A549 (cell line): ENCODE measurements at regions not wholly inside any gene's neighbourhood (a gene's known extent, or its start where the extent isn't known, plus 50 kb on each side); places are given as distances from the start of the nearest gene placed in this dataset.

Source experiments
- ATAC-seq, 2 experiments: fragments of 200-7000 bp in 1 of 2; fragments of >200 bp in 1 of 2; cut with Nextera tagmentation in 1 of 2; cut with Tn5 transposase in 1 of 2; 3 replicates each; pipeline versions ENCODE4 v1.8.0 to v1.9.1; 2018 to 2020; ENCODE audit warnings: mild to moderate bottlenecking in 1 of 2, moderate library complexity in 1 of 2
- CTCF ChIA-PET: fragments of 300-600 bp; sonication (Branson Sonifier 250); formaldehyde crosslinking; extraction: SDS; loops from one replicate; lab custom pipeline; 2021; ENCODE audit warnings: antibody characterized with exemption, inconsistent platforms; lab: Yijun Ruan, JAX
- POLR2A ChIA-PET: fragments of 350-600 bp; formaldehyde crosslinking; extraction: SDS; loops from one replicate; lab custom pipeline; 2021; ENCODE audit warnings: antibody characterized with exemption, inconsistent platforms; lab: Yijun Ruan, JAX
- DNase-seq, 2 experiments: peaks; one replicate each; pipeline versions ENCODE4 v3.0.0 to v3.0.0-alpha.2; 2011 to 2016; ENCODE audit warnings: low read depth in 1 of 2, low spot score in 1 of 2
- FAIRE-seq: peaks from 2 replicates; lab custom pipeline; 2011; peaks lifted over from hg19 to GRCh38; lab: Jason Lieb, UNC
- H3K27ac ChIP-seq, 2 experiments: fragments of >200 bp; sonication (Bioruptor Twin); formaldehyde crosslinking; 3 replicates each; pipeline ENCODE4 v1.5.1; 2016 to 2017
- H3K4me1 ChIP-seq: fragments of >200 bp; sonication (Bioruptor Twin); formaldehyde crosslinking; 3 replicates; pipeline ENCODE4 v1.6.1; 2016
- H3K4me2 ChIP-seq: fragments of >200 bp; sonication (Bioruptor Twin); formaldehyde crosslinking; 3 replicates; pipeline ENCODE4 v1.6.1; 2016
- H3K4me3 ChIP-seq: fragments of >200 bp; sonication (Bioruptor Twin); formaldehyde crosslinking; 3 replicates; pipeline ENCODE4 v1.5.1; 2016
- H3K9me3 ChIP-seq: fragments of >200 bp; sonication (Bioruptor Twin); formaldehyde crosslinking; 3 replicates; pipeline ENCODE4 v1.6.1; 2016
- ATOH8 ChIP-seq: fragments of 250-450 bp; sonication (Bioruptor Pico); IDR thresholded peaks from 2 replicates; pipeline ENCODE4 v1.5.0; 2020; ENCODE audit warnings: low read depth, mild to moderate bottlenecking, moderate library complexity
- CHD4 ChIP-seq: fragments of 200-600 bp; sonication (generic); IDR thresholded peaks from 2 replicates; pipeline ENCODE4 v1.6.1; 2016; ENCODE audit warnings: antibody characterized with exemption, mild to moderate bottlenecking, borderline replicate concordance
- EHF ChIP-seq: fragments of 250-450 bp; sonication (Bioruptor Pico); IDR thresholded peaks from 2 replicates; pipeline ENCODE4 v1.5.0; 2020; ENCODE audit warnings: mild to moderate bottlenecking
- EP300 ChIP-seq, 2 experiments: fragments of >200 bp; sonication (Bioruptor Twin); formaldehyde crosslinking; IDR thresholded peaks; 2 replicates in 1 of 2; 3 replicates in 1 of 2; pipeline ENCODE4 v1.6.1; 2016 to 2017
- ESRRA ChIP-seq: fragments of 150-350 bp; IDR thresholded peaks from 2 replicates; pipeline ENCODE4 v1.6.1; 2014; ENCODE audit warnings: mild to moderate bottlenecking, low read length, borderline replicate concordance
- FOSL2 ChIP-seq, 2 experiments: fragments of 450-650 bp in 1 of 2; fragments of >200 bp in 1 of 2; sonication (Bioruptor Twin) in 1 of 2; formaldehyde crosslinking; IDR thresholded peaks; 2 replicates each; pipeline versions ENCODE4 v1.5.0 to v1.6.1; 2016 to 2020; ENCODE audit warnings: mild to moderate bottlenecking in 1 of 2, moderate library complexity in 1 of 2
- HOXA7 ChIP-seq: fragments of 250-450 bp; sonication (Bioruptor Pico); IDR thresholded peaks from 2 replicates; pipeline ENCODE4 v1.5.0; 2020; ENCODE audit warnings: mild to moderate bottlenecking, moderate library complexity
- HOXB5 ChIP-seq: fragments of 250-450 bp; sonication (Bioruptor Pico); IDR thresholded peaks from 2 replicates; pipeline ENCODE4 v1.5.0; 2020; ENCODE audit warnings: mild to moderate bottlenecking, moderate library complexity
- JUN ChIP-seq, 2 experiments: fragments of >200 bp; sonication (Bioruptor Twin); formaldehyde crosslinking; IDR thresholded peaks; 2 replicates in 1 of 2; 3 replicates in 1 of 2; pipeline ENCODE4 v1.6.1; 2016 to 2017
- JUNB ChIP-seq: fragments of >200 bp; sonication (Bioruptor Twin); formaldehyde crosslinking; IDR thresholded peaks from 2 replicates; pipeline ENCODE4 v1.6.1; 2016
- KDM1A ChIP-seq: fragments of 200-600 bp; sonication (generic); IDR thresholded peaks from 2 replicates; pipeline ENCODE4 v1.6.1; 2016; ENCODE audit warnings: low read depth, mild to moderate bottlenecking
- MAFK ChIP-seq: fragments of 450-650 bp; IDR thresholded peaks from 2 replicates; pipeline ENCODE4 v1.6.1; 2014; ENCODE audit not compliant: partially characterized antibody
- MAZ ChIP-seq: fragments of 150-350 bp; IDR thresholded peaks from 2 replicates; pipeline ENCODE4 v1.6.1; 2014; ENCODE audit warnings: antibody characterized with exemption, low read depth, low read length, borderline replicate concordance
- MYC ChIP-seq: IDR thresholded peaks from 2 replicates; pipeline ENCODE4 v1.6.1; 2012; ENCODE audit warnings: mild to moderate bottlenecking, inconsistent platforms, low read length, improper control_type of control experiment, borderline replicate concordance
- NPAS2 ChIP-seq: fragments of 250-450 bp; sonication (Bioruptor Pico); IDR thresholded peaks from 2 replicates; pipeline ENCODE4 v1.8.0; 2022; ENCODE audit warnings: mild to moderate bottlenecking, moderate library complexity, borderline replicate concordance
- PHF8 ChIP-seq: fragments of 200-600 bp; sonication (generic); IDR thresholded peaks from 2 replicates; pipeline ENCODE4 v1.6.1; 2016; ENCODE audit warnings: low read depth, mild to moderate bottlenecking, antibody characterized with exemption, moderate library complexity, borderline replicate concordance
- POLR2A ChIP-seq: IDR thresholded peaks from 2 replicates; pipeline ENCODE4 v1.6.1; 2012; ENCODE audit warnings: mild to moderate bottlenecking, low read length
- RCOR1 ChIP-seq: fragments of 150-350 bp; IDR thresholded peaks from 2 replicates; pipeline ENCODE4 v1.6.1; 2014; ENCODE audit warnings: antibody characterized with exemption, low read length, low read depth
- TFCP2L1 ChIP-seq: fragments of 250-450 bp; sonication (Bioruptor Pico); IDR thresholded peaks from 2 replicates; pipeline ENCODE4 v1.5.0; 2021; ENCODE audit warnings: mild to moderate bottlenecking
- TP53 ChIP-seq: fragments of 250-450 bp; sonication (Bioruptor Pico); IDR thresholded peaks from 2 replicates; pipeline ENCODE4 v1.5.0; 2021; ENCODE audit warnings: mild to moderate bottlenecking, moderate library complexity
- ZC3H11A ChIP-seq: fragments of 450-650 bp; IDR thresholded peaks from 2 replicates; pipeline ENCODE4 v1.6.1; 2014; ENCODE audit warnings: antibody characterized with exemption, mild to moderate bottlenecking
- ZNF302 ChIP-seq: fragments of 250-450 bp; sonication (Bioruptor Pico); IDR thresholded peaks from 2 replicates; pipeline ENCODE4 v1.9.0; 2021; ENCODE audit warnings: inconsistent platforms, mild to moderate bottlenecking, moderate library complexity
- ZSCAN20 ChIP-seq: fragments of 250-450 bp; sonication (Bioruptor Pico); IDR thresholded peaks from 2 replicates; pipeline ENCODE4 v1.8.0; 2022; ENCODE audit warnings: mild to moderate bottlenecking, moderate library complexity
- WGBS: methylation state at CpG from one replicate; pipeline ENCODE4 v1.1.6; 2017; ENCODE audit errors: missing lambda C conversion rate; 5-methylcytosine and 5-hydroxymethylcytosine counted together
- TF ChIP-seq, protein P1 (sequence below): fragments of >200 bp; sonication (Bioruptor Twin); formaldehyde crosslinking; IDR thresholded peaks from 3 replicates; pipeline ENCODE4 v1.6.1; 2016
- TF ChIP-seq, protein P2 (sequence below): IDR thresholded peaks from 2 replicates; pipeline ENCODE4 v1.6.1; 2012
- TF ChIP-seq, protein P3 (sequence below): fragments of 200-600 bp; sonication (generic); IDR thresholded peaks from 2 replicates; pipeline ENCODE4 v1.6.1; 2016; ENCODE audit warnings: antibody characterized with exemption, mild to moderate bottlenecking, moderate library complexity
- TF ChIP-seq, protein P4 (sequence below): IDR thresholded peaks from 2 replicates; pipeline ENCODE4 v1.6.1; 2012; ENCODE audit warnings: low read depth, borderline replicate concordance

DNA sequence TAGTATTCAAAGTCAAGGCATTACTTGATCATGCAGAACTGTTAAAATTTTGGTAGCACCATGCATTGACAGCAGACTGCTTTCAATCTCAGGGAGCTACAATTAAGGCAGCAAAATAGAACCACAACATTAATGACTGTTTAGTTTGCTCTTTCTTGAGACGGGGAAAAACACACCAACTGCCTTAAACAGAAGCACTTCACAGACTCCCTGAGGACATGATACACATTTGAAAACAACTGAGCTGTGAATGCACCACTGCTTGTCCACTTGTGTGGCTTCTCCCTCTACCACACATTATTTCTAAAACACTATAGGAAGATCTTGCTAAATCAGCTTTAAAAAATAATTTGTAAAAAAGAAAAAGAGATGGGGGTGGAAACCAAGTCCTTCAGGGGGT, 79.6 kb upstream of the MAST4 start:
- no peak for ATAC-seq
- CTCF ChIA-PET: no interaction called here
- H3K4me3 ChIP-seq: no peak overlapping the region
- FAIRE-seq: no peak
- peaks cover 6% of the 10 kb centered on the region; the same call in 1 of the 3 replicates for H3K9me3 ChIP-seq
- WGBS: 11% methylated on average over 1 of the region's 1 CpG
- H3K27ac ChIP-seq: no peak overlapping the region
- POLR2A ChIA-PET: no interaction called here
- no peaks in the 10 kb centered on the region for H3K4me1 ChIP-seq
- DNase-seq: no peak
- no peak for TF ChIP-seq HOXB5 (CRISPR knock-in tag)
- no peak for TF ChIP-seq NPAS2 (CRISPR knock-in tag)
- no peak for TF ChIP-seq ZC3H11A
- no peak for TF ChIP-seq PHF8
- TF ChIP-seq, protein P1, sequence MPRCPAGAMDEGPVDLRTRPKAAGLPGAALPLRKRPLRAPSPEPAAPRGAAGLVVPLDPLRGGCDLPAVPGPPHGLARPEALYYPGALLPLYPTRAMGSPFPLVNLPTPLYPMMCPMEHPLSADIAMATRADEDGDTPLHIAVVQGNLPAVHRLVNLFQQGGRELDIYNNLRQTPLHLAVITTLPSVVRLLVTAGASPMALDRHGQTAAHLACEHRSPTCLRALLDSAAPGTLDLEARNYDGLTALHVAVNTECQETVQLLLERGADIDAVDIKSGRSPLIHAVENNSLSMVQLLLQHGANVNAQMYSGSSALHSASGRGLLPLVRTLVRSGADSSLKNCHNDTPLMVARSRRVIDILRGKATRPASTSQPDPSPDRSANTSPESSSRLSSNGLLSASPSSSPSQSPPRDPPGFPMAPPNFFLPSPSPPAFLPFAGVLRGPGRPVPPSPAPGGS: no peak
- TF ChIP-seq, protein P2, sequence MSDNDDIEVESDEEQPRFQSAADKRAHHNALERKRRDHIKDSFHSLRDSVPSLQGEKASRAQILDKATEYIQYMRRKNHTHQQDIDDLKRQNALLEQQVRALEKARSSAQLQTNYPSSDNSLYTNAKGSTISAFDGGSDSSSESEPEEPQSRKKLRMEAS: no peak
- no peak for TF ChIP-seq RCOR1
- no peak for TF ChIP-seq POLR2A
- TF ChIP-seq, protein P3, sequence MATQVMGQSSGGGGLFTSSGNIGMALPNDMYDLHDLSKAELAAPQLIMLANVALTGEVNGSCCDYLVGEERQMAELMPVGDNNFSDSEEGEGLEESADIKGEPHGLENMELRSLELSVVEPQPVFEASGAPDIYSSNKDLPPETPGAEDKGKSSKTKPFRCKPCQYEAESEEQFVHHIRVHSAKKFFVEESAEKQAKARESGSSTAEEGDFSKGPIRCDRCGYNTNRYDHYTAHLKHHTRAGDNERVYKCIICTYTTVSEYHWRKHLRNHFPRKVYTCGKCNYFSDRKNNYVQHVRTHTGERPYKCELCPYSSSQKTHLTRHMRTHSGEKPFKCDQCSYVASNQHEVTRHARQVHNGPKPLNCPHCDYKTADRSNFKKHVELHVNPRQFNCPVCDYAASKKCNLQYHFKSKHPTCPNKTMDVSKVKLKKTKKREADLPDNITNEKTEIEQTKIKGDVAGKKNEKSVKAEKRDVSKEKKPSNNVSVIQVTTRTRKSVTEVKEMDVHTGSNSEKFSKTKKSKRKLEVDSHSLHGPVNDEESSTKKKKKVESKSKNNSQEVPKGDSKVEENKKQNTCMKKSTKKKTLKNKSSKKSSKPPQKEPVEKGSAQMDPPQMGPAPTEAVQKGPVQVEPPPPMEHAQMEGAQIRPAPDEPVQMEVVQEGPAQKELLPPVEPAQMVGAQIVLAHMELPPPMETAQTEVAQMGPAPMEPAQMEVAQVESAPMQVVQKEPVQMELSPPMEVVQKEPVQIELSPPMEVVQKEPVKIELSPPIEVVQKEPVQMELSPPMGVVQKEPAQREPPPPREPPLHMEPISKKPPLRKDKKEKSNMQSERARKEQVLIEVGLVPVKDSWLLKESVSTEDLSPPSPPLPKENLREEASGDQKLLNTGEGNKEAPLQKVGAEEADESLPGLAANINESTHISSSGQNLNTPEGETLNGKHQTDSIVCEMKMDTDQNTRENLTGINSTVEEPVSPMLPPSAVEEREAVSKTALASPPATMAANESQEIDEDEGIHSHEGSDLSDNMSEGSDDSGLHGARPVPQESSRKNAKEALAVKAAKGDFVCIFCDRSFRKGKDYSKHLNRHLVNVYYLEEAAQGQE: no peak
- TF ChIP-seq HOXA7 (CRISPR knock-in tag): no peak
- no peak for TF ChIP-seq ZSCAN20 (CRISPR knock-in tag)
- no peak for TF ChIP-seq MAFK
- no peak for TF ChIP-seq KDM1A
- TF ChIP-seq EP300 (IDR thresholded peaks at IDR 0.05): no peak
- no peak overlapping the region for H3K4me2 ChIP-seq

DNA sequence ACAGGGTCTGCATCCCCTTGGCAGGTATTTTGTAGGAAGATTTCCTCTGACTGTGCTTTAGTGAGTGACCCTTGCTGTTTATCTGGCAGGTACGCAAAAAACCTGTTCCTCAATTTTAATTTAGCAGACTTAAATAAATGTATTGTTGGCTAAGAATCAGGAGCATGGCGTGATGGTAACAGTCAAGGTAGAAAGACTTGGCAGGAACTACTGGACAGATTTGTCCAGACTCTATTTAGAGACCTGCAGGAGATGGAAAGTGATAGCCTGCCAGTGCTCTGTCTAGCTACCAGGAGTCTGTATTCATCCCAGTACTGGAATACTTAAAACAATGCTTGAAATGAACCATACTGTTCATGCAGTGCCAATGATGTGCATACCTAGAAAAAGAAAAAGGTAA, 78.8 kb upstream of the MAST4 start:
- no peak for FAIRE-seq
- POLR2A ChIA-PET: no interaction called here
- peaks cover 10% of the 10 kb centered on the region; the same call in 2 of the 3 replicates for H3K9me3 ChIP-seq
- CTCF ChIA-PET: no interaction called here
- no peaks in the 10 kb centered on the region for H3K4me1 ChIP-seq
- TF ChIP-seq MYC (no peak), EHF (CRISPR knock-in tag) (no peak), JUN (IDR thresholded peaks at IDR 0.05) (no peak), MAZ (no peak), HOXA7 (CRISPR knock-in tag) (no peak), CHD4 (no peak)
- no peak overlapping the region for H3K4me2 ChIP-seq
- H3K4me3 ChIP-seq: no peak overlapping the region
- 25% methylated on average over 2 of the region's 2 CpGs for WGBS
- no peak for ATAC-seq
- no peak for DNase-seq
- H3K27ac ChIP-seq: no peak overlapping the region

GRCh38 chr5:66518052-66518451, 78.1 kb upstream of the MAST4 start:
- no peak for DNase-seq
- Histone ChIP-seq H3K4me1 (no peaks in the 10 kb centered on the region), H3K27ac (no peak overlapping the region), H3K4me2 (no peak overlapping the region), H3K4me3 (no peak overlapping the region), H3K9me3 (peaks cover 10% of the 10 kb centered on the region; the same call in 2 of the 3 replicates)
- POLR2A ChIA-PET: no interaction called here
- WGBS: 46% methylated on average over 3 of the region's 3 CpGs
- CTCF ChIA-PET: no interaction called here
- no peak for FAIRE-seq
- no peak for ATAC-seq
- TF ChIP-seq ZNF302 (CRISPR knock-in tag): no peak
- no peak for TF ChIP-seq FOSL2 (IDR thresholded peaks at IDR 0.05)
- TF ChIP-seq FOSL2 (CRISPR knock-in tag; IDR thresholded peaks at IDR 0.05): no peak
- no peak for TF ChIP-seq JUNB
- no peak for TF ChIP-seq ZC3H11A
- TF ChIP-seq, protein P4, sequence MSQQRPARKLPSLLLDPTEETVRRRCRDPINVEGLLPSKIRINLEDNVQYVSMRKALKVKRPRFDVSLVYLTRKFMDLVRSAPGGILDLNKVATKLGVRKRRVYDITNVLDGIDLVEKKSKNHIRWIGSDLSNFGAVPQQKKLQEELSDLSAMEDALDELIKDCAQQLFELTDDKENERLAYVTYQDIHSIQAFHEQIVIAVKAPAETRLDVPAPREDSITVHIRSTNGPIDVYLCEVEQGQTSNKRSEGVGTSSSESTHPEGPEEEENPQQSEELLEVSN: no peak
- no peak for TF ChIP-seq MAZ
- TF ChIP-seq, protein P1: no peak
- TF ChIP-seq ATOH8 (CRISPR knock-in tag): no peak
- TF ChIP-seq PHF8: no peak
- TF ChIP-seq MYC: no peak
- TF ChIP-seq NPAS2 (CRISPR knock-in tag): no peak
- TF ChIP-seq HOXB5 (CRISPR knock-in tag): no peak
- no peak for TF ChIP-seq TP53 (CRISPR knock-in tag)
- TF ChIP-seq TFCP2L1: no peak
- no peak for TF ChIP-seq ESRRA
